Adrenal gland (tissue), 9 donors: ENCODE measurements at regions not wholly inside any gene's neighbourhood (a gene's known extent, or its start where the extent isn't known, plus 50 kb on each side); places are given as distances from the start of the nearest gene placed in this dataset.
"Not testable (repeated sequence)": the region's sequence is repeated elsewhere in the genome, so short reads cannot be mapped to it uniquely, and the experiment has no call there.

Experiments used
- DNase-seq, 7 donors: peaks; one replicate each; pipeline ENCODE4 v3.0.0-alpha.2; 2019 to 2020
- H3K27ac ChIP-seq, 5 donors: fragments of 200-600 bp; sonication (generic) in 4 of 5; 1 replicate in 3 of 5; 2 replicates in 2 of 5; pipeline versions ENCODE4 v1.5.1 to v1.8.0; 2016 to 2020; ENCODE audit warnings: mild to moderate bottlenecking in 1 of 5
- H3K27me3 ChIP-seq: fragments of 200-600 bp; 2 replicates; pipeline ENCODE4 v1.8.0; 2021
- H3K36me3 ChIP-seq, 2 donors: fragments of 200-600 bp; replicated peaks in 1 of 2; 1 replicate in 1 of 2; 2 replicates in 1 of 2; pipeline versions ENCODE4 v1.5.1 to v1.8.0; 2018 to 2022
- H3K4me1 ChIP-seq, 2 donors: fragments of 200-600 bp; replicated peaks in 1 of 2; 1 replicate in 1 of 2; 2 replicates in 1 of 2; pipeline versions ENCODE4 v1.5.1 to v1.8.0; 2018 to 2021
- H3K4me3 ChIP-seq, 4 donors: fragments of 200-600 bp; sonication (generic) in 3 of 4; one replicate each; pipeline ENCODE4 v1.5.1; 2016 to 2018
- H3K9me3 ChIP-seq, 3 donors: fragments of 200-600 bp; sonication (generic) in 1 of 3; replicated peaks in 1 of 3; 1 replicate in 2 of 3; 2 replicates in 1 of 3; pipeline versions ENCODE4 v1.5.1 to v1.8.0; 2016 to 2021
- POLR2A ChIP-seq, 2 donors: fragments of 450-650 bp; IDR thresholded peaks; one replicate each; pipeline ENCODE4 v1.6.1; 2017; ENCODE audit warnings: antibody characterized with exemption in 2 of 2, mild to moderate bottlenecking in 2 of 2, moderate library complexity in 1 of 2
- WGBS, 4 donors: extraction: QIAGEN DNeasy Blood & Tissue Kit in 2 of 4; methylation state at CpG; one replicate each; pipeline versions ENCODE4 v1.1.5 to v1.1.7; 2013 to 2017; 5-methylcytosine and 5-hydroxymethylcytosine counted together
- intact Hi-C, 2 donors: fragments of 100-400 bp; cut with DNase I; formaldehyde crosslinking; loops; one replicate each; pipeline versions ENCODE4 v1.14.1 to v1.15.0; 2022 to 2023
- TF ChIP-seq, protein P1 (sequence below), 6 experiments: fragments of 450-650 bp in 4 of 6; fragments of 200-600 bp in 2 of 6; sonication (generic) in 1 of 6; IDR thresholded peaks; 1 replicate in 5 of 6; 2 replicates in 1 of 6; pipeline versions ENCODE4 v1.5.1 to v1.8.0; 2016 to 2021; ENCODE audit warnings: antibody characterized with exemption in 6 of 6, mild to moderate bottlenecking in 2 of 6, moderate library complexity in 1 of 6
- donor health status: healthy with polysubstance abuse.
- donor health status: Bipolar disorder and iron deficiency.
- donor health status: DM: yes; HTN: yes; CAD: no.
- donor health status: DM: no; HTN: no; CAD: no.
- donor health status: DM: no; HTN: no; CAD: no.

DNA sequence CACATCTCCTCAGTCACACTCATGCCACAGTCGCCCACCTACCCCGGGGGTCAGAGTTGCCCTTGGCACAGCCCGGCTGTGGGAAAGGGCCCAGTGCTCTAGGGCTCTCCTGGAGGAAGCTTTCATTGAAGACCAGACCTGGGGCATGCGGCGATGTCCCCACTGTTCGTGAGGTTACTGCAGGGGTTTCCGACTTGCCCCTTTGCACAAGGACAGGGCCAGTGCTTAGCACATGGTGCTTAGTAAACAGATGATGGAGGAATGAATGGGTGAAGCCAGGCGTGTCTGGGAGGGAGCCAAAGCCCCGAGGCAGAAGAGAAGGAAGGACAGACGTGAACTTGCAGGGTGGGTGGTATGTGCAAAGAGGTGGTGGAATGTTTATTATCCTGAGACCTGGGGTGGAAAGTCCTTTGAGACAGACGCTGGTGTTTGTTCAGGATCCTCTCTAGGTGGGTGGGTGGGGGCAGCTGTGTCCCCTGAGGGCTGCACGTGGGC, 205.9 kb upstream of the ARL4C start:
- Histone ChIP-seq H3K4me3 (no peak overlapping the region), H3K36me3 (no peaks in the 10 kb centered on the region), H3K27ac (no peak overlapping the region), H3K27me3 (no peaks in the 10 kb centered on the region), H3K9me3 (no peaks in the 10 kb centered on the region), H3K4me1 (no peaks in the 10 kb centered on the region)
- no peak for DNase-seq
- 82 to 83% (median 83%) methylated on average over 12 of the region's 12 CpGs for WGBS, 4 donors
- intact Hi-C loops: no loop called here
- TF ChIP-seq, protein P1, sequence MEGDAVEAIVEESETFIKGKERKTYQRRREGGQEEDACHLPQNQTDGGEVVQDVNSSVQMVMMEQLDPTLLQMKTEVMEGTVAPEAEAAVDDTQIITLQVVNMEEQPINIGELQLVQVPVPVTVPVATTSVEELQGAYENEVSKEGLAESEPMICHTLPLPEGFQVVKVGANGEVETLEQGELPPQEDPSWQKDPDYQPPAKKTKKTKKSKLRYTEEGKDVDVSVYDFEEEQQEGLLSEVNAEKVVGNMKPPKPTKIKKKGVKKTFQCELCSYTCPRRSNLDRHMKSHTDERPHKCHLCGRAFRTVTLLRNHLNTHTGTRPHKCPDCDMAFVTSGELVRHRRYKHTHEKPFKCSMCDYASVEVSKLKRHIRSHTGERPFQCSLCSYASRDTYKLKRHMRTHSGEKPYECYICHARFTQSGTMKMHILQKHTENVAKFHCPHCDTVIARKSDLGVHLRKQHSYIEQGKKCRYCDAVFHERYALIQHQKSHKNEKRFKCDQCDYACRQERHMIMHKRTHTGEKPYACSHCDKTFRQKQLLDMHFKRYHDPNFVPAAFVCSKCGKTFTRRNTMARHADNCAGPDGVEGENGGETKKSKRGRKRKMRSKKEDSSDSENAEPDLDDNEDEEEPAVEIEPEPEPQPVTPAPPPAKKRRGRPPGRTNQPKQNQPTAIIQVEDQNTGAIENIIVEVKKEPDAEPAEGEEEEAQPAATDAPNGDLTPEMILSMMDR (IDR thresholded peaks at IDR 0.05): no peak
- no peak for TF ChIP-seq POLR2A (IDR thresholded peaks at IDR 0.05)

DNA sequence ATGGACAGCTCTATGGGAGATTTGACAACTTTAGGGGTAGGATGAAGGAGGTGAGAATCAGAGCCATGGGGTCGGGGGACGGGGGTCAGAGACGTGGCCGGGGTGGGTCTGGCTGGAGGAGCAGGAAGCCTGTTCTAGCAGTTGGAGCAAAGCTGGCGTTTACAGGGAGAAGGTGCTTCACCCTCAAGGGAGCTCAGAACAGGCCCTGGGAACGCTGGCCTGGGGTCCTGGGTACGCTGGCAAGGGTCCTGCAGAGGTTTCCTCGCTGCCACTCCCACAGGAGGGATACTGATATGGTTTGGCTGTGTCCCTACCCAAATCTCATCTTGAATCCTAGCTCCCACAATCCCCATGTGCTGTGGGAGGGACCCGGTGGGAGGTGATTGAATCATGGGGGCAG, 205.0 kb upstream of the ARL4C start:
- H3K36me3 ChIP-seq: no peaks in the 10 kb centered on the region
- no peak for DNase-seq
- 82 to 98% (median 91%) methylated on average over 6 to 9 of the region's 9 CpGs for WGBS, 4 donors
- intact Hi-C loops: no loop called here
- no peak overlapping the region for H3K27ac ChIP-seq
- H3K9me3 ChIP-seq: peaks cover 0 to 5% (median 0%) of the 10 kb centered on the region in 3 donors
- H3K27me3 ChIP-seq: no peaks in the 10 kb centered on the region
- no peaks in the 10 kb centered on the region for H3K4me1 ChIP-seq
- TF ChIP-seq POLR2A (IDR thresholded peaks at IDR 0.05): no peak
- TF ChIP-seq, protein P1 (IDR thresholded peaks at IDR 0.05): no peak
- no peak overlapping the region for H3K4me3 ChIP-seq

DNA sequence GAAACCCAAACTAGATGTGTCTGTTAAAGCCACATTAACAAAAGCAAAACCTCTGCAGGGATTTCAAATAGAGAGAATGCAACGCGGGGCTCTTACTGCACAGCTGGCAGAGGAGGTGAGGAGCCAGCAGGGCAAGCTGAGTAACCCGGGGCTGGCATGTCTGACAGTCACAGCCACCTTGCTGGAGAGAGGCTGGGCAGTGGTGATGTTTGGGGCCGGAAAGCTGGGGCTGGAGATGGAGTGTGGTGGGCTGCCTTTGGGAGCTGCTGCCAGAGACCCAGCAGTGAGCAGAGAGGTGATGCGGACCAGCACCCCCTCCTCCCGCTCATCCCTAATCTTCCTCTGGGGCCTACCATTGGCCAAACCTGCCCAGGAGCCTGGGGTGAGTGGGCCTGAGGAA, 204.5 kb upstream of the ARL4C start:
- Histone ChIP-seq H3K36me3 (no peaks in the 10 kb centered on the region), H3K27ac (no peak overlapping the region), H3K9me3 (peaks cover 0 to 5% (median 0%) of the 10 kb centered on the region in 3 donors), H3K27me3 (no peaks in the 10 kb centered on the region), H3K4me1 (no peaks in the 10 kb centered on the region), H3K4me3 (no peak overlapping the region)
- TF ChIP-seq, protein P1 (IDR thresholded peaks at IDR 0.05): no peak
- TF ChIP-seq POLR2A (IDR thresholded peaks at IDR 0.05): no peak
- DNase-seq: no peak
- intact Hi-C loops: no loop called here
- WGBS, 4 donors: 92 to 96% (median 96%) methylated on average over 6 of the region's 6 CpGs

DNA sequence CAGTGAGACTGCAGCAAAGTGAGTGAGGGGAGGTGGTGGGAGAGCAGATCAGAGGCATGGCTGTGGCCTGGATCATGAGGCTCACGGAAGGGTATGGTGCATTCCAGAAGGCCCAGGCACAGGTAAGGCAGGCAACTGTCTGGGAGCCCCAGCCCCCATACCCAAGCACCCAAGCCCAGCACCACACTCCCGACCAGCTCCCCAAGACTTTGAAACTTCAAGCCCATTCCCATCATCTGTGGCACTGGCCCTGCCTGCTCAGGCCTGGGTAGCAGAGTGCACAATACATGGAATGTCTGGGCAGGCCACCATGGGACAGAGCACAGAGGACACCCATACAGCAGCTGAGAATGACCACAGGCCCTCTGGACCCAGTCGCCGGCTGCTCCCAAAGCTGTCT, 202.6 kb upstream of the ARL4C start:
- Histone ChIP-seq H3K4me3 (no peak overlapping the region), H3K27me3 (no peaks in the 10 kb centered on the region), H3K27ac (no peak overlapping the region), H3K4me1 (peaks cover 0 to 3% of the 10 kb centered on the region in 2 donors), H3K36me3 (no peaks in the 10 kb centered on the region), H3K9me3 (peaks cover 0 to 5% (median 0%) of the 10 kb centered on the region in 3 donors)
- 98 to 100% (median 98%) methylated on average over 1 to 4 of the region's 4 CpGs for WGBS, 4 donors
- no peak for DNase-seq
- intact Hi-C loops: no loop called here
- no peak for TF ChIP-seq POLR2A (IDR thresholded peaks at IDR 0.05)
- TF ChIP-seq, protein P1 (IDR thresholded peaks at IDR 0.05): no peak

GRCh38 chr2:234697300-234697876, 200.5 kb upstream of the ARL4C start:
- DNase-seq, H3K9me3 ChIP-seq, H3K36me3 ChIP-seq, intact Hi-C loops, H3K4me3 ChIP-seq, H3K4me1 ChIP-seq, H3K27me3 ChIP-seq, H3K27ac ChIP-seq: not testable (repeated sequence)
